Duodenal mucosa (tissue), 2 donors: ENCODE measurements at regions not wholly inside any gene's neighbourhood (a gene's known extent, or its start where the extent isn't known, plus 50 kb on each side); places are given as distances from the start of the nearest gene placed in this dataset.
A peak's percentile ranks its signal among the peaks of the same experiment; 100 is the strongest.
"Not testable (repeated sequence)": the region's sequence is repeated elsewhere in the genome, so short reads cannot be mapped to it uniquely, and the experiment has no call there.

Experiments used
- H3K27ac ChIP-seq: one replicate; pipeline ENCODE4 v1.7.0; 2013; ENCODE audit warnings: low read depth, low read length
- H3K27me3 ChIP-seq, 2 donors: one replicate each; pipeline ENCODE4 v1.7.0; 2013; ENCODE audit warnings: low read length in 2 of 2, control low read depth in 1 of 2; ENCODE audit not compliant: insufficient read depth in 2 of 2, control insufficient read depth in 1 of 2
- H3K36me3 ChIP-seq, 2 donors: one replicate each; pipeline ENCODE4 v1.7.0; 2013; ENCODE audit warnings: low read length in 2 of 2, control low read depth in 1 of 2; ENCODE audit not compliant: insufficient read depth in 2 of 2, control insufficient read depth in 1 of 2
- H3K4me1 ChIP-seq, 2 donors: one replicate each; pipeline ENCODE4 v1.7.0; 2013; ENCODE audit warnings: low read length in 2 of 2, control low read depth in 1 of 2; ENCODE audit not compliant: insufficient read depth in 2 of 2, control insufficient read depth in 1 of 2
- H3K4me3 ChIP-seq, 2 donors: one replicate each; pipeline ENCODE4 v1.7.0; 2013; ENCODE audit warnings: low read length in 2 of 2, low read depth in 1 of 2
- H3K9ac ChIP-seq, 2 donors: one replicate each; pipeline ENCODE4 v1.7.0; 2013; ENCODE audit warnings: low read length in 2 of 2, low read depth in 1 of 2
- H3K9me3 ChIP-seq, 2 donors: one replicate each; pipeline ENCODE4 v1.7.0; 2013; ENCODE audit warnings: low read length in 2 of 2, control low read depth in 1 of 2; ENCODE audit not compliant: control insufficient read depth in 1 of 2

- not testable (repeated sequence) for H3K4me3 ChIP-seq, H3K9me3 ChIP-seq, H3K9ac ChIP-seq, H3K27ac ChIP-seq, H3K36me3 ChIP-seq, H3K27me3 ChIP-seq, H3K4me1 ChIP-seq
These were observed 304.8 kb downstream of the OR4C45 start for GRCh38 chr11:50337432-50337831.

- H3K27me3 ChIP-seq, H3K9me3 ChIP-seq, H3K36me3 ChIP-seq, H3K9ac ChIP-seq, H3K4me3 ChIP-seq, H3K4me1 ChIP-seq, H3K27ac ChIP-seq: not testable (repeated sequence)
These were observed 315.3 kb downstream of the OR4C45 start for GRCh38 chr11:50348018-50348417.

DNA sequence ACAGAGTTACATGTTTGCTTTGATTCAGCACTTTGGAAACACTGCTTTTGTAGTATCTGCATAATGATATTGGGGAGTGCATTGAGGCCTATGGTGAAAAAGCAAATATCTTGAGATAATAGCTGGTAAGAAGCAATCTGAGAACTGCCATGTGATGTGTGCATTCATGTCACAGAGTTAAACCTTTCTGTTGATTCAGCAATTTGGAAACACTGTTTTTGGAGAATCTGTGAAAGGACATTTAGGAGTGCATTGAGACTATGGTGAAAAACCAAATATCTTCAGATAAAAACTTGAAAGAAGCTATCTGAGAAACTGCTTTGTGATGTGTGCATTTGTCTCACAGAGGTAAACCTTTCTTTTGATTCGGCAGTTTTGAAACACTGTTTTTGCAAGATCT lies 346.8 kb downstream of the OR4C45 start:
- Histone ChIP-seq H3K4me3 (no peak overlapping the region), H3K9me3 (peaks cover 32 to 89% of the 10 kb centered on the region in 2 donors), H3K36me3 (no peaks in the 10 kb centered on the region)

DNA sequence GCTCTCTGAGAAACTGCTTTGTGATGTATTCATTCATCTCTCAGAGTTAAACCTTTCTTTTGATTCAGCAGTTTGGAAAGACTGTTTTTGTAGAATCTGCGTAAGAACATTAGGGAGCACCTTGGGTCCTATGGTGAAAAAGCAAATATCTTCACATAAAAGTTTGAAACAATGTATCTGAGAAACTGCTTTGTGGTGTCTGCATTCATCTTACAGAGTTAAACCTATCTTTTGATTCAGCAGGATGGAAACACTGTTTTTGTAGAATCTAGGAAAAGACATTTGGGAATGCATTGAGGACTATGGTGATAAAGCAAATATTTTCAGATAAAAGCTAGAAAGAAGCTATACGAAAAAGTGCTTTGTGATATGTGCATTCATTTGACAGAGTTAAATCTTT lies 361.3 kb downstream of the OR4C45 start:
- Histone ChIP-seq H3K27ac (no peak overlapping the region), H3K9ac (no peak overlapping the region), H3K27me3 (no peaks in the 10 kb centered on the region), H3K4me1 (no peaks in the 10 kb centered on the region), H3K9me3 (peaks cover 62 to 86% of the 10 kb centered on the region in 2 donors), H3K4me3 (no peak overlapping the region), H3K36me3 (no peaks in the 10 kb centered on the region)

More for the DNA sequence above, 346.8 kb downstream of the OR4C45 start:
- H3K27me3 ChIP-seq, result no peaks in the 10 kb centered on the region
- H3K27ac ChIP-seq, result no peak overlapping the region
- H3K9ac ChIP-seq, result no peak overlapping the region
- no peaks in the 10 kb centered on the region for H3K4me1 ChIP-seq

- Histone ChIP-seq H3K27me3 (no peaks in the 10 kb centered on the region), H3K9ac (no peak overlapping the region), H3K4me1 (no peaks in the 10 kb centered on the region), H3K4me3 (peak overlapping the region in 1 of 2 donors; percentile 37), H3K27ac (no peak overlapping the region), H3K9me3 (peaks cover 22 to 31% of the 10 kb centered on the region in 2 donors), H3K36me3 (no peaks in the 10 kb centered on the region)
These were observed 380.2 kb downstream of the OR4C45 start for GRCh38 chr11:50412832-50413231.

DNA sequence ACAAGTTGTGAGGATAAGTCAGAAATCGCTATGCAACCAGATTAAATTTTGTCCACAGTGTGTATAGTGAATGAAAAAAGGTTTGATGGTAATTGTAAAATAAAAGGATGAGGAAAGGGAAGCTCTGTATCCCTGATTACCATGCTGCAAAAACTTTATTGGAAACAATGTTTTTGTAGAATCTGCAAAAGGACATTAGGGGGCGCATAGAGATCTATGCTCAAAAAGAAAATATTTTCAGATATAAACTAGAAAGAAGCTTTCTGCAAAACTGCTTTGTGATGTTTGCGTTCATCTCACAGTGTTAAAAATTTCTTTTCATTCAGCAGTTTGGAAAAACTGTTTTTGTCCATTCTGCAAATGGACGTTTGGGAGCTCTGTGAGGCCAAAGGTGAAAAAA lies 390.5 kb downstream of the OR4C45 start:
- Histone ChIP-seq H3K27ac (no peak overlapping the region), H3K9ac (no peak overlapping the region), H3K4me3 (no peak overlapping the region), H3K9me3 (peaks cover 3 to 11% of the 10 kb centered on the region in 2 donors), H3K27me3 (no peaks in the 10 kb centered on the region), H3K36me3 (no peaks in the 10 kb centered on the region), H3K4me1 (no peaks in the 10 kb centered on the region)
